Mesenteric fat pad (tissue), 1 donor: ENCODE measurements at regions not wholly inside any gene's neighbourhood (a gene's known extent, or its start where the extent isn't known, plus 50 kb on each side); places are given as distances from the start of the nearest gene placed in this dataset.

Experiments
- DNase-seq: peaks from one replicate; pipeline ENCODE4 v3.0.0-alpha.2; 2020; ENCODE audit warnings: low spot score
- donor health status: DM: yes; HTN: yes; CAD: no.

- DNase-seq = peak; percentile 51
These were observed 64.9 kb upstream of the EYS start for GRCh38 chr6:65771946-65772345.

- DNase-seq = no peak
These were observed 54.9 kb upstream of the EYS start for GRCh38 chr6:65761890-65762289.

DNA sequence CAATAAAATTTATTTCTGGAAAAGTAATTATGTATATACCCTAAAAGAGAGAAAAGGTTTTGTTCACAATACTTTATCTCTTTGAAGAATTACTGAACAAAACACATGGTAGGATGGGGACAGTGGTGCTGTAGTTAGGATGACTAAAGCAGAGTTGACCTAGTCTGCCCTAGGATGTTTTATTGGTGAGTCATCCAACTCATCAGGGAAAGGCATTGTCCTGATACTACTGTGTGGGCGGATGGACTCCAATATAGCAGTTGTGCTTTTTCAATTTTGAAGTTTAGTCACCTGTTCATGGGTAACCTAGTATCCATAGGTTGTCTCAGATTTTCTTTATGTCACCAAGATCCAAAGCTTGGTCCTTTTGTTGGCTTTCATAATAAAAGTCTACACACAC is 53.3 kb upstream of the EYS start:
- no peak for DNase-seq
